ENCODE measurements at regions not wholly inside any gene's neighbourhood (a gene's known extent, or its start where the extent isn't known, plus 50 kb on each side); places are given as distances from the start of the nearest gene placed in this dataset.

DNA sequence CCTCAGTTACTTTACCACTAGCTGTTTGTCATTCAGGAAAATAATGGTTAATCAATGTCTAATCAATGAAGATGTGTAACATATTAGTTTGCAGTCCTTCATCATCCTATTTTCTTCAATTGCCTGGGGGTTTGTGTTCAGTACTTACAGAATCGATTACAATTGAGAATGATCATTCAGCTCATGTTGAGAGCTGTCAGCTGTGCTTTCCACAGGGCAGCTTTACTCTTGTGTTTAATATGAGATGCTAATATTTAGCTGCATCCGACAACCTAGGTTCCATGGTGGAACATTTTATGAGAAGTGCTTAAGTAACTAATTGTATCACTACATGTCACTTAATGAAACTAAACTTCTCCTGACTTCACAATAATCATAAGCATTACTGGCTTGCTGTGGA lies 191.9 kb downstream of the GRB14 start (continued):
- no peak for TF ChIP-seq ASH2L (IDR thresholded peaks at IDR 0.05; ENCODE audit: low read length)
- TF ChIP-seq TBP (IDR thresholded peaks at IDR 0.05; ENCODE audit: low read depth, low read length), result no peak
- no peak for TF ChIP-seq RXRA (IDR thresholded peaks at IDR 0.05; ENCODE audit: insufficient read depth, low read depth, low read length)

Data from H1 (cell line).